Hepatocyte (in vitro differentiated cells): ENCODE measurements at regions not wholly inside any gene's neighbourhood (a gene's known extent, or its start where the extent isn't known, plus 50 kb on each side); places are given as distances from the start of the nearest gene placed in this dataset.

Source experiments
- DNase-seq: peaks from one replicate; pipeline ENCODE4 v3.0.0-alpha.2; 2016; ENCODE audit warnings: low spot score
- H2AFZ ChIP-seq: fragments of 200-600 bp; sonication (generic); 2 replicates; pipeline ENCODE4 v1.6.0; 2016; ENCODE audit warnings: antibody characterized with exemption, mild to moderate bottlenecking
- H3K27ac ChIP-seq: fragments of 200-600 bp; sonication (generic); 2 replicates; pipeline ENCODE4 v1.5.1; 2016; ENCODE audit warnings: mild to moderate bottlenecking
- H3K27me3 ChIP-seq: fragments of 200-600 bp; sonication (generic); 2 replicates; pipeline ENCODE4 v1.6.1; 2016
- H3K36me3 ChIP-seq: fragments of 200-600 bp; sonication (generic); replicated peaks from 2 replicates; pipeline ENCODE4 v1.5.1; 2016; ENCODE audit warnings: low read depth; ENCODE audit not compliant: insufficient read depth
- H3K4me1 ChIP-seq: fragments of 200-600 bp; sonication (generic); 2 replicates; pipeline ENCODE4 v1.5.1; 2016; ENCODE audit warnings: mild to moderate bottlenecking, moderate library complexity; ENCODE audit not compliant: insufficient read depth
- H3K4me2 ChIP-seq: fragments of 200-600 bp; sonication (generic); 2 replicates; pipeline ENCODE4 v1.6.0; 2016
- H3K4me3 ChIP-seq: fragments of 200-600 bp; sonication (generic); 2 replicates; pipeline ENCODE4 v1.5.1; 2016; ENCODE audit warnings: mild to moderate bottlenecking
- H3K79me2 ChIP-seq: fragments of 200-600 bp; sonication (generic); 2 replicates; pipeline ENCODE4 v1.6.0; 2017; ENCODE audit warnings: mild to moderate bottlenecking
- H3K9me2 ChIP-seq: fragments of 200-600 bp; sonication (generic); replicated peaks from 2 replicates; pipeline ENCODE4 v1.6.0; 2017; ENCODE audit warnings: mild to moderate bottlenecking; ENCODE audit not compliant: insufficient read depth
- H3K9me3 ChIP-seq: fragments of 200-600 bp; sonication (generic); 2 replicates; pipeline ENCODE4 v1.5.1; 2016; ENCODE audit warnings: low read depth, mild to moderate bottlenecking
- H4K20me1 ChIP-seq: fragments of 200-600 bp; sonication (generic); 2 replicates; pipeline ENCODE4 v1.6.0; 2016; ENCODE audit warnings: mild to moderate bottlenecking; ENCODE audit not compliant: insufficient read depth, poor library complexity, severe bottlenecking
- CTCF ChIP-seq: fragments of 200-600 bp; sonication (generic); IDR thresholded peaks from 2 replicates; pipeline ENCODE4 v1.5.1; 2016; ENCODE audit warnings: antibody characterized with exemption, mild to moderate bottlenecking; ENCODE audit not compliant: poor library complexity
- EZH2 ChIP-seq: fragments of 200-600 bp; sonication (generic); IDR thresholded peaks from 2 replicates; pipeline ENCODE4 v1.6.1; 2016; ENCODE audit warnings: antibody characterized with exemption, mild to moderate bottlenecking, borderline replicate concordance
- EZH2phosphoT487 ChIP-seq: fragments of 200-600 bp; sonication (generic); IDR thresholded peaks from one replicate; pipeline ENCODE4 v1.6.1; 2018; ENCODE audit warnings: antibody characterized with exemption, mild to moderate bottlenecking, low read depth, moderate library complexity; ENCODE audit not compliant: unreplicated experiment, severe bottlenecking
- WGBS: methylation state at CpG from one replicate; pipeline ENCODE4 v1.1.6; 2016; ENCODE audit warnings: low lambda C conversion rate; ENCODE audit errors: missing lambda C conversion rate; 5-methylcytosine and 5-hydroxymethylcytosine counted together

GRCh38 chrX:131789664-131790063 lies 233.4 kb upstream of the STK26 start:
- Histone ChIP-seq H2AFZ (no peak overlapping the region), H3K9me3 (no peaks in the 10 kb centered on the region), H3K27me3 (no peaks in the 10 kb centered on the region), H3K4me2 (no peak overlapping the region), H3K36me3 (no peaks in the 10 kb centered on the region), H3K4me3 (no peak overlapping the region), H4K20me1 (no peaks in the 10 kb centered on the region), H3K4me1 (no peaks in the 10 kb centered on the region), H3K9me2 (no peaks in the 10 kb centered on the region), H3K27ac (no peak overlapping the region), H3K79me2 (no peaks in the 10 kb centered on the region)
- 74% methylated on average over 2 of the region's 2 CpGs for WGBS
- TF ChIP-seq CTCF (no peak), EZH2phosphoT487 (no peak), EZH2 (no peak)
- DNase-seq = no peak

GRCh38 chrX:131791608-131792355 lies 231.3 kb upstream of the STK26 start:
- no peaks in the 10 kb centered on the region for H3K79me2 ChIP-seq
- H2AFZ ChIP-seq = no peak overlapping the region
- no peaks in the 10 kb centered on the region for H4K20me1 ChIP-seq
- no peak for DNase-seq
- TF ChIP-seq EZH2phosphoT487 (no peak), EZH2 (no peak), CTCF (no peak)
- H3K9me3 ChIP-seq = no peaks in the 10 kb centered on the region
- H3K36me3 ChIP-seq = no peaks in the 10 kb centered on the region
- H3K9me2 ChIP-seq = no peaks in the 10 kb centered on the region
- WGBS = 83% methylated on average over 9 of the region's 9 CpGs
- H3K4me2 ChIP-seq = no peak overlapping the region
- H3K4me1 ChIP-seq = no peaks in the 10 kb centered on the region
- no peaks in the 10 kb centered on the region for H3K27me3 ChIP-seq
- no peak overlapping the region for H3K4me3 ChIP-seq
- no peak overlapping the region for H3K27ac ChIP-seq

- no peak overlapping the region for H2AFZ ChIP-seq
- H3K27me3 ChIP-seq = no peaks in the 10 kb centered on the region
- no peak overlapping the region for H3K4me3 ChIP-seq
- DNase-seq = no peak
- no peak overlapping the region for H3K4me2 ChIP-seq
- no peaks in the 10 kb centered on the region for H4K20me1 ChIP-seq
- no peak overlapping the region for H3K27ac ChIP-seq
- no peaks in the 10 kb centered on the region for H3K79me2 ChIP-seq
- H3K36me3 ChIP-seq = no peaks in the 10 kb centered on the region
- no peaks in the 10 kb centered on the region for H3K4me1 ChIP-seq
- no peak for TF ChIP-seq EZH2phosphoT487
- no peak for TF ChIP-seq EZH2
- no peak for TF ChIP-seq CTCF
- WGBS = 86% methylated on average over 13 of the region's 13 CpGs
- no peaks in the 10 kb centered on the region for H3K9me3 ChIP-seq
- no peaks in the 10 kb centered on the region for H3K9me2 ChIP-seq
These were observed 230.7 kb upstream of the STK26 start for GRCh38 chrX:131792356-131792749.
